Activated CD4-positive, alpha-beta T cell treated with anti-CD3 and anti-CD28 coated beads, Interleukin-2, amount 10 ng/mL, durations not matched to agents 7 days and 5 days (primary cell): ENCODE measurements at regions not wholly inside any gene's neighbourhood (a gene's known extent, or its start where the extent isn't known, plus 50 kb on each side); places are given as distances from the start of the nearest gene placed in this dataset.

Experiments
- CTCF ChIA-PET: fragments of 350-600 bp; sonication (Branson Sonifier 250); formaldehyde crosslinking; loops from one replicate; lab custom pipeline; 2021; ENCODE audit warnings: antibody characterized with exemption; lab: Charles Lee
- POLR2A ChIA-PET: fragments of 350-600 bp; sonication (Branson Sonifier 250); formaldehyde crosslinking; loops from one replicate; lab custom pipeline; 2021; ENCODE audit warnings: antibody characterized with exemption; lab: Charles Lee
- DNase-seq: peaks from one replicate; pipeline ENCODE4 v3.0.0-alpha.2; 2020
- H3K27ac Mint-ChIP-seq: one replicate; pipeline ENCODE4 v1.8.0; 2021; ENCODE audit warnings: mild to moderate bottlenecking, moderate library complexity, mixed read lengths
- H3K27me3 Mint-ChIP-seq: one replicate; pipeline ENCODE4 v1.8.0; 2021; ENCODE audit warnings: mixed read lengths
- H3K36me3 Mint-ChIP-seq: one replicate; pipeline ENCODE4 v1.8.0; 2021; ENCODE audit warnings: low read depth, mixed read lengths
- H3K4me1 Mint-ChIP-seq: one replicate; pipeline ENCODE4 v1.8.0; 2021; ENCODE audit warnings: mixed read lengths
- H3K4me3 Mint-ChIP-seq: one replicate; pipeline ENCODE4 v1.8.0; 2021; ENCODE audit warnings: mild to moderate bottlenecking, moderate library complexity, mixed read lengths
- H3K9me3 Mint-ChIP-seq: one replicate; pipeline ENCODE4 v1.8.0; 2021; ENCODE audit warnings: mixed read lengths

- peaks cover 4% of the 10 kb centered on the region for H3K36me3 Mint-ChIP-seq
- peaks cover 5% of the 10 kb centered on the region for H3K4me1 Mint-ChIP-seq
- ChIA-PET CTCF (interaction anchor here (0.6 kb wide), 1 partner anchor 112 kb away, joined by 3 read pairs; no protein-coding TSS in a partner anchor), POLR2A (no interaction called here)
- H3K27ac Mint-ChIP-seq: no peak overlapping the region
- H3K27me3 Mint-ChIP-seq: peaks cover under 1% of the 10 kb centered on the region
- DNase-seq: no peak
- no peak overlapping the region for H3K4me3 Mint-ChIP-seq
- peaks cover 21% of the 10 kb centered on the region for H3K9me3 Mint-ChIP-seq
These were observed 112.8 kb downstream of the FAM43A start for GRCh38 chr3:194798486-194798885.

GRCh38 chr3:194800002-194800401 lies 114.3 kb downstream of the FAM43A start:
- H3K4me3 Mint-ChIP-seq: no peak overlapping the region
- H3K4me1 Mint-ChIP-seq: peaks cover 2% of the 10 kb centered on the region
- H3K27me3 Mint-ChIP-seq: peaks cover 4% of the 10 kb centered on the region
- H3K36me3 Mint-ChIP-seq: peaks cover 4% of the 10 kb centered on the region
- H3K9me3 Mint-ChIP-seq: peaks cover 20% of the 10 kb centered on the region
- POLR2A ChIA-PET: no interaction called here
- no peak for DNase-seq
- CTCF ChIA-PET: no interaction called here
- no peak overlapping the region for H3K27ac Mint-ChIP-seq

- ChIA-PET POLR2A (no interaction called here), CTCF (interaction anchor here (0.6 to 1.0 kb wide), 2 partner anchors 13 to 88 kb away, joined by 3 read pairs; no protein-coding TSS in a partner anchor)
- Mint-ChIP-seq H3K27ac (no peak overlapping the region), H3K4me3 (no peak overlapping the region), H3K4me1 (no peaks in the 10 kb centered on the region), H3K27me3 (peaks cover 7% of the 10 kb centered on the region), H3K9me3 (peaks cover 6% of the 10 kb centered on the region), H3K36me3 (no peaks in the 10 kb centered on the region)
- no peak for DNase-seq
These were observed 116.1 kb downstream of the FAM43A start for GRCh38 chr3:194801461-194802432.

GRCh38 chr3:194804796-194805195 lies 119.1 kb downstream of the FAM43A start:
- H3K36me3 Mint-ChIP-seq: no peaks in the 10 kb centered on the region
- H3K9me3 Mint-ChIP-seq: no peaks in the 10 kb centered on the region
- ChIA-PET POLR2A (no interaction called here), CTCF (interaction anchor here (1.4 kb wide), 1 partner anchor 12 kb away, joined by 3 read pairs; no protein-coding TSS in a partner anchor)
- no peak for DNase-seq
- no peak overlapping the region for H3K27ac Mint-ChIP-seq
- no peaks in the 10 kb centered on the region for H3K4me1 Mint-ChIP-seq
- peaks cover 7% of the 10 kb centered on the region for H3K27me3 Mint-ChIP-seq
- no peak overlapping the region for H3K4me3 Mint-ChIP-seq

- no peak overlapping the region for H3K4me3 Mint-ChIP-seq
- no peaks in the 10 kb centered on the region for H3K36me3 Mint-ChIP-seq
- no peaks in the 10 kb centered on the region for H3K9me3 Mint-ChIP-seq
- no peaks in the 10 kb centered on the region for H3K4me1 Mint-ChIP-seq
- H3K27ac Mint-ChIP-seq: no peak overlapping the region
- POLR2A ChIA-PET: no interaction called here
- no peak for DNase-seq
- CTCF ChIA-PET: interaction anchor here (0.9 to 1.4 kb wide), 2 partner anchors 11 to 237 kb away, joined by 3 read pairs; no protein-coding TSS in a partner anchor
- H3K27me3 Mint-ChIP-seq: peaks cover 11% of the 10 kb centered on the region
These were observed 119.9 kb downstream of the FAM43A start for GRCh38 chr3:194805546-194805945.

GRCh38 chr3:194806991-194807630 lies 121.4 kb downstream of the FAM43A start:
- Mint-ChIP-seq H3K4me1 (no peaks in the 10 kb centered on the region), H3K9me3 (no peaks in the 10 kb centered on the region), H3K36me3 (no peaks in the 10 kb centered on the region), H3K27me3 (peaks cover 11% of the 10 kb centered on the region), H3K4me3 (no peak overlapping the region), H3K27ac (no peak overlapping the region)
- ChIA-PET CTCF (no interaction called here), POLR2A (no interaction called here)
- no peak for DNase-seq

GRCh38 chr3:194808640-194809097 lies 123.0 kb downstream of the FAM43A start:
- H3K9me3 Mint-ChIP-seq: no peaks in the 10 kb centered on the region
- DNase-seq: no peak
- ChIA-PET POLR2A (no interaction called here), CTCF (no interaction called here)
- peaks cover 9% of the 10 kb centered on the region for H3K27me3 Mint-ChIP-seq
- H3K36me3 Mint-ChIP-seq: no peaks in the 10 kb centered on the region
- H3K4me3 Mint-ChIP-seq: no peak overlapping the region
- no peaks in the 10 kb centered on the region for H3K4me1 Mint-ChIP-seq
- H3K27ac Mint-ChIP-seq: no peak overlapping the region

- ChIA-PET POLR2A (no interaction called here), CTCF (no interaction called here)
- H3K4me3 Mint-ChIP-seq: no peak overlapping the region
- no peaks in the 10 kb centered on the region for H3K4me1 Mint-ChIP-seq
- no peak for DNase-seq
- no peaks in the 10 kb centered on the region for H3K36me3 Mint-ChIP-seq
- H3K27ac Mint-ChIP-seq: no peak overlapping the region
- H3K9me3 Mint-ChIP-seq: no peaks in the 10 kb centered on the region
- H3K27me3 Mint-ChIP-seq: peaks cover 7% of the 10 kb centered on the region
These were observed 123.7 kb downstream of the FAM43A start for GRCh38 chr3:194809382-194809781.

GRCh38 chr3:194810076-194810475 lies 124.4 kb downstream of the FAM43A start:
- no peak for DNase-seq
- Mint-ChIP-seq H3K27me3 (peaks cover 7% of the 10 kb centered on the region), H3K4me1 (no peaks in the 10 kb centered on the region), H3K9me3 (no peaks in the 10 kb centered on the region), H3K36me3 (no peaks in the 10 kb centered on the region), H3K4me3 (no peak overlapping the region), H3K27ac (no peak overlapping the region)
- POLR2A ChIA-PET: no interaction called here
- CTCF ChIA-PET: no interaction called here

GRCh38 chr3:194811118-194811517 lies 125.4 kb downstream of the FAM43A start:
- Mint-ChIP-seq H3K27ac (no peak overlapping the region), H3K36me3 (no peaks in the 10 kb centered on the region), H3K4me3 (no peak overlapping the region), H3K4me1 (no peaks in the 10 kb centered on the region), H3K27me3 (peaks cover 7% of the 10 kb centered on the region), H3K9me3 (no peaks in the 10 kb centered on the region)
- POLR2A ChIA-PET: no interaction called here
- CTCF ChIA-PET: no interaction called here
- no peak for DNase-seq

- ChIA-PET CTCF (no interaction called here), POLR2A (no interaction called here)
- Mint-ChIP-seq H3K4me3 (no peak overlapping the region), H3K9me3 (no peaks in the 10 kb centered on the region), H3K36me3 (no peaks in the 10 kb centered on the region), H3K27ac (no peak overlapping the region), H3K27me3 (peaks cover 4% of the 10 kb centered on the region), H3K4me1 (no peaks in the 10 kb centered on the region)
- no peak for DNase-seq
These were observed 126.5 kb downstream of the FAM43A start for GRCh38 chr3:194812176-194812575.

GRCh38 chr3:194814878-194815357 lies 129.2 kb downstream of the FAM43A start:
- Mint-ChIP-seq H3K27me3 (peaks cover 4% of the 10 kb centered on the region), H3K4me1 (no peaks in the 10 kb centered on the region), H3K36me3 (no peaks in the 10 kb centered on the region), H3K27ac (no peak overlapping the region), H3K4me3 (no peak overlapping the region), H3K9me3 (no peaks in the 10 kb centered on the region)
- no peak for DNase-seq
- CTCF ChIA-PET: interaction anchor here (0.6 kb wide), 3 partner anchors 38 to 464 kb away, joined by 3 to 5 read pairs (median 3); no protein-coding TSS in a partner anchor
- POLR2A ChIA-PET: no interaction called here
